Esophagus squamous epithelium (tissue), 4 donors: ENCODE measurements at regions not wholly inside any gene's neighbourhood (a gene's known extent, or its start where the extent isn't known, plus 50 kb on each side); places are given as distances from the start of the nearest gene placed in this dataset.

Experiments used
- CTCF ChIP-seq, 6 experiments: fragments of 450-650 bp in 4 of 6; fragments of 200-600 bp in 2 of 6; sonication (generic) in 2 of 6; IDR thresholded peaks; one replicate each; pipeline ENCODE4 v1.5.1; 2016 to 2019; ENCODE audit warnings: antibody characterized with exemption in 6 of 6, mild to moderate bottlenecking in 4 of 6, moderate library complexity in 4 of 6
- POLR2A ChIP-seq, 4 donors: fragments of 450-650 bp; IDR thresholded peaks; one replicate each; pipeline ENCODE4 v1.6.1; 2017; ENCODE audit warnings: antibody characterized with exemption in 4 of 4, mild to moderate bottlenecking in 4 of 4, moderate library complexity in 3 of 4

GRCh38 chr10:61051344-61051743 lies 107.4 kb upstream of the RHOBTB1 start:
- TF ChIP-seq CTCF (IDR thresholded peaks at IDR 0.05) (no peak), POLR2A (IDR thresholded peaks at IDR 0.05) (no peak)
